ENCODE measurements at regions not wholly inside any gene's neighbourhood (a gene's known extent, or its start where the extent isn't known, plus 50 kb on each side); places are given as distances from the start of the nearest gene placed in this dataset.

DNA sequence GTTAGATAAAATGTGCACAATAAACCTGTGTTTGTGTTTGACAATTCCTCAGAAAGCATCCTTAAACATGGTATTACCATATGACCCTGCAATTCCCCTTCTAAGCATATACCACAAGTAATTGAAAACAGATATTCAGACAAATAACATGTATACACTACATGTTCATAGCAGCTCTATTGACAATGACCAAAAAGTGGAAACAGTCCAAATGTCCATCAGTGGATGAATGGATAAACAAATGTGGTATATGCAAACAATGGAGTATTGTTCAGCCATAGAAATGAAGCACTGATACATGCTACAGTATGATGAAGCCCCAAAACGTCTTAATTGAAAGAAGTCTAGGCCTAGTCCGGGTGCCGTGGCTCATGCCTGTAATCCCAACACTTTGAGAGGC lies 280.1 kb downstream of the OTUD1 start:
- H3K4me3 ChIP-seq (ENCODE audit: control insufficient read depth, low read depth, low read length) = no peak overlapping the region
- DNase-seq (ENCODE audit: low read depth) = no peak
- TF ChIP-seq, protein P1, sequence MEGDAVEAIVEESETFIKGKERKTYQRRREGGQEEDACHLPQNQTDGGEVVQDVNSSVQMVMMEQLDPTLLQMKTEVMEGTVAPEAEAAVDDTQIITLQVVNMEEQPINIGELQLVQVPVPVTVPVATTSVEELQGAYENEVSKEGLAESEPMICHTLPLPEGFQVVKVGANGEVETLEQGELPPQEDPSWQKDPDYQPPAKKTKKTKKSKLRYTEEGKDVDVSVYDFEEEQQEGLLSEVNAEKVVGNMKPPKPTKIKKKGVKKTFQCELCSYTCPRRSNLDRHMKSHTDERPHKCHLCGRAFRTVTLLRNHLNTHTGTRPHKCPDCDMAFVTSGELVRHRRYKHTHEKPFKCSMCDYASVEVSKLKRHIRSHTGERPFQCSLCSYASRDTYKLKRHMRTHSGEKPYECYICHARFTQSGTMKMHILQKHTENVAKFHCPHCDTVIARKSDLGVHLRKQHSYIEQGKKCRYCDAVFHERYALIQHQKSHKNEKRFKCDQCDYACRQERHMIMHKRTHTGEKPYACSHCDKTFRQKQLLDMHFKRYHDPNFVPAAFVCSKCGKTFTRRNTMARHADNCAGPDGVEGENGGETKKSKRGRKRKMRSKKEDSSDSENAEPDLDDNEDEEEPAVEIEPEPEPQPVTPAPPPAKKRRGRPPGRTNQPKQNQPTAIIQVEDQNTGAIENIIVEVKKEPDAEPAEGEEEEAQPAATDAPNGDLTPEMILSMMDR (conservative IDR thresholded peaks at IDR 0.05; ENCODE audit: control insufficient read depth, insufficient read depth, low read depth, low read length) = no peak

DNA sequence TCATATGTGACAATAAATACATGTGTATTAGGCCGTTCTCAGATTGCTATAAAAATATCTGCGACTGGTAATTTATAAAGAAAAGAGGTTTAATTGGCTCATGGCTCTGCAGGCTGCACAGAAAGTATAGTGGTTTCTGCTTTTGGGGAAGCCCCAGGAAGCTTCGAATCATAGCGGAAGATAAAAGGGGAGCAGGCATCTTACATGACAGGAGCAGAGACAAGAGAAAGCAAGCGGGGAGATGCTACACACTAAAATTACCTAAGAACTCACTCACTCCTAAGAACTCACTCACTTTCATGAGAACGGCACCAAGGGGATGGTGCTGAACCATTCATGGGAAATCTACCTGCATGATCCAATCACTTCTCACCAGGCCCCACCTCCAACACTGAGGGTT lies 284.9 kb downstream of the OTUD1 start:
- TF ChIP-seq, protein P1 (conservative IDR thresholded peaks at IDR 0.05; ENCODE audit: control insufficient read depth, insufficient read depth, low read depth, low read length) = no peak

DNA sequence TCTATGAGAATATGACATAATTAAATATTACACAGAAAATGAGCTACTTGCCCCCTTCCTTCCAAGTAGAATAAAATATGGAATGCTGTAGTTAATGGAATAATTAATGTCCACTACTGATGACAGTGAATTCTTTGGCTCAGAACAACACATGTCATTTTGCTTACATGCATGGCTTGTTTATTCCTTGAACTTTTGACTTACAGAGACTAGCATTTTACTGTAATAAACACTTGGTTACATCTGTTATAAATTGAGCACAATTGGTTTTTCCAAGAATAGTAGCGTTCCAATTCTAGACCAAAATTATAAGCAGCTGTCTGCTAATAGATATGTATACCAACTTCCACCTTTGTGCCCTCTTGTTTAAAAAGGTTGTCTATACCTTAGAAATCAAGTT lies 286.7 kb downstream of the OTUD1 start:
- TF ChIP-seq, protein P1 (conservative IDR thresholded peaks at IDR 0.05; ENCODE audit: control insufficient read depth, insufficient read depth, low read depth, low read length) = no peak
- no peak for DNase-seq (ENCODE audit: low read depth)
- H3K4me3 ChIP-seq (ENCODE audit: control insufficient read depth, low read depth, low read length) = no peak overlapping the region

More for the DNA sequence above, 284.9 kb downstream of the OTUD1 start:
- DNase-seq (ENCODE audit: low read depth) = no peak
- no peak overlapping the region for H3K4me3 ChIP-seq (ENCODE audit: control insufficient read depth, low read depth, low read length)

DNA sequence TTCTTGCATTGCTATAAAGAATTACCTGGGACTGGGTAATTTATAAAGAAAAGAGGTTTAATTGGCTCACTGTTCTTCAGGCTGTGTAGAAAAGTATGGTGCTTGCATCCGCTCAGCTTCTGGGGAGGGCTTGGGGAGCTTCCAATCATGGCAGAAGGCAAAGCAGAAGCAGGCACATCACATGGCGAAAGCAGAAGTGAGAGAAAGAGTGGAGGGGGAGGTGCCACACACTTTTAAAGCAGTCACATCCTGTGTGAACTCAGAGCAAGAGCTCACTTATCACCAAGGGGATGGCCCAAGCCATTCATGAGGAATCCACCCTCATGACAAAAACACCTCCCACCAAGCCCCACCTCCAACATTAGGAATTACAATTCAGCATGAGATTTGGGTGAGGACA lies 303.5 kb downstream of the OTUD1 start:
- DNase-seq (ENCODE audit: low read depth) = no peak
- TF ChIP-seq, protein P1 (conservative IDR thresholded peaks at IDR 0.05; ENCODE audit: control insufficient read depth, insufficient read depth, low read depth, low read length) = no peak
- no peak overlapping the region for H3K4me3 ChIP-seq (ENCODE audit: control insufficient read depth, low read depth, low read length)

DNA sequence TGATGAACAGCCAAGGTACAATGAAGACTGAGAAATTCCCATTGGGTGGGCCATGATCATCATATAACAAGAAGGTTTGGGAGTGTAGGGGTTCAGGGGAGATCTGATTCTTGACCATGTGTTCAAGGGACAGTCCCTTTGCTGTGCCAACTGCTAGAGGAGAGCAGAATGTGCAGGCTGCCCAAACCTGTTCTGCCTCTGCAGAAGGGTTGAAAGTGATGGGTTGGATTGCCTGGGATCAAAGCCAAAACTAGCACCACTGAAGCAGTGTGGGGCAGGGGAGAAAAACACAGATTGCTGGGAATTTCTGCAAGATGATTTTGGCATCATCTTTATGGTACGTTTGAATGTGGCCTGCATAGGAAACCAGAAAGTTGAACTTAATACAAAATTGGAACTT lies 303.9 kb downstream of the OTUD1 start:
- no peak for DNase-seq (ENCODE audit: low read depth)
- TF ChIP-seq, protein P1 (conservative IDR thresholded peaks at IDR 0.05; ENCODE audit: control insufficient read depth, insufficient read depth, low read depth, low read length) = no peak

DNA sequence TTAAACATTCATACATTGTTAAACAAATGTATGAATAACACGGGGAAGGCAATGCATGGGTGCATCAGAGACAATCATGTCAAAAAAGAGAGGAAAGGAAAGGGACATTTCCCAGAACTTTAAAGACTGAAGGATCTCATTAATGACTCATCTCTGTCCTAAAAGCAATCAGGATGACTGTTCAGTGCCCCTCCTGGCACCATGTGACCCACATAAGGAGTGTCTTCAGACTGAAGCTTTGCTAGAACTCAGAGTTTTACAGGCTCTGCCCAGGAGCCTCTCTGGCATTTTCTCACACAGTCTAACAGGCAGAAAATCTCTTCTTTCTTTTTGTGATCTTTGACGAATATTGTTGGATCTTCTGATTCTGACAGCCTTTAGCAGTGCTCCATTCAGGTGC lies 315.3 kb downstream of the OTUD1 start:
- no peak overlapping the region for H3K4me3 ChIP-seq (ENCODE audit: control insufficient read depth, low read depth, low read length)
- TF ChIP-seq, protein P1 (conservative IDR thresholded peaks at IDR 0.05; ENCODE audit: control insufficient read depth, insufficient read depth, low read depth, low read length) = no peak
- DNase-seq (ENCODE audit: low read depth) = no peak

More for the DNA sequence above, 303.9 kb downstream of the OTUD1 start:
- no peak overlapping the region for H3K4me3 ChIP-seq (ENCODE audit: control insufficient read depth, low read depth, low read length)

DNA sequence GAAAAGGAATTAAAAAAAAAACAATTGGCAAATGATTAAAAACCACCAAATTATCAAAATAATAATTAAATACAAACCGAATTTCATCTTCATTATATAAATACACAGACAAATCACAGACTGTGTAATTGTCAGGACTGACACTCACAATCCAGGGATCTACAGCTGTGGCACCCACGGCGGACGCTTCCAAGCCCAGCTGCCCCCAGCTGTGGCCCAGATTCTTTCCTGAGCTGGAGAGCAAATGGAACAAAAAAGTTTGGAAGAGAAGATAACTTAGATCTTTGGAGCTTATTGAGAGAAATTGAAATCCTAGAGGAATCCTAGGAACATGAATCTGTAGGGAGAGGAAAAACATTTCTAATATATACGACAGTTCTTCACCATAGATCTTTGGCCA lies 316.1 kb downstream of the OTUD1 start:
- H3K4me3 ChIP-seq (ENCODE audit: control insufficient read depth, low read depth, low read length) = no peak overlapping the region
- TF ChIP-seq, protein P1 (conservative IDR thresholded peaks at IDR 0.05; ENCODE audit: control insufficient read depth, insufficient read depth, low read depth, low read length) = no peak
- no peak for DNase-seq (ENCODE audit: low read depth)

Data from fibroblast of mammary gland (primary cell).